GM12875 (cell line): ENCODE measurements at regions not wholly inside any gene's neighbourhood (a gene's known extent, or its start where the extent isn't known, plus 50 kb on each side); places are given as distances from the start of the nearest gene placed in this dataset.

ENCODE experiments used
- H3K4me3 ChIP-seq: one replicate; pipeline ENCODE4 v1.5.1; 2011; ENCODE audit warnings: low read depth, low read length, control low read depth
- CTCF ChIP-seq: IDR thresholded peaks from 2 replicates; pipeline ENCODE4 v1.5.1; 2011; ENCODE audit warnings: low read depth, mild to moderate bottlenecking, control low read depth, inconsistent platforms, low read length, moderate library complexity, borderline replicate concordance; ENCODE audit not compliant: insufficient read depth

GRCh38 chr5:36385495-36385894 is 83.8 kb upstream of the RANBP3L start:
- no peak for TF ChIP-seq CTCF
- H3K4me3 ChIP-seq, result no peak overlapping the region

GRCh38 chr5:36388288-36388687 is 86.6 kb upstream of the RANBP3L start:
- H3K4me3 ChIP-seq, result no peak overlapping the region
- no peak for TF ChIP-seq CTCF

- H3K4me3 ChIP-seq, result no peak overlapping the region
- no peak for TF ChIP-seq CTCF
Measured at GRCh38 chr5:36389245-36389644, 87.5 kb upstream of the RANBP3L start.

- TF ChIP-seq CTCF, result no peak
- H3K4me3 ChIP-seq, result no peak overlapping the region
Measured at GRCh38 chr5:36390640-36391039, 88.9 kb upstream of the RANBP3L start.

GRCh38 chr5:36392186-36392585 is 90.5 kb upstream of the RANBP3L start:
- TF ChIP-seq CTCF, result no peak
- H3K4me3 ChIP-seq, result no peak overlapping the region

GRCh38 chr5:36392818-36393217 is 91.1 kb upstream of the RANBP3L start:
- TF ChIP-seq CTCF, result no peak
- no peak overlapping the region for H3K4me3 ChIP-seq

GRCh38 chr5:36393656-36394428 is 92.1 kb upstream of the RANBP3L start:
- no peak for TF ChIP-seq CTCF
- H3K4me3 ChIP-seq, result no peak overlapping the region
